A549 (cell line): ENCODE measurements at regions not wholly inside any gene's neighbourhood (a gene's known extent, or its start where the extent isn't known, plus 50 kb on each side); places are given as distances from the start of the nearest gene placed in this dataset.

Source experiments
- BHLHE40 ChIP-seq: IDR thresholded peaks from 2 replicates; pipeline ENCODE4 v1.6.1; 2012; ENCODE audit warnings: low read depth, low read length, inconsistent platforms
- CBX8 ChIP-seq: fragments of 200-600 bp; sonication (generic); IDR thresholded peaks from 2 replicates; pipeline ENCODE4 v1.6.1; 2016
- CEBPB ChIP-seq, 2 experiments: fragments of >200 bp in 1 of 2; sonication (Bioruptor Twin) in 1 of 2; formaldehyde crosslinking in 1 of 2; IDR thresholded peaks; 2 replicates each; pipeline ENCODE4 v1.6.1; 2012 to 2016
- CTCF ChIP-seq: fragments of >200 bp; sonication (Bioruptor Twin); formaldehyde crosslinking; IDR thresholded peaks from 3 replicates; pipeline ENCODE4 v1.5.1; 2016
- E2F6 ChIP-seq: IDR thresholded peaks from 2 replicates; pipeline ENCODE4 v1.6.1; 2012; ENCODE audit warnings: low read depth, borderline replicate concordance
- EHF ChIP-seq: fragments of 250-450 bp; sonication (Bioruptor Pico); IDR thresholded peaks from 2 replicates; pipeline ENCODE4 v1.5.0; 2020; ENCODE audit warnings: mild to moderate bottlenecking
- HOXA7 ChIP-seq: fragments of 250-450 bp; sonication (Bioruptor Pico); IDR thresholded peaks from 2 replicates; pipeline ENCODE4 v1.5.0; 2020; ENCODE audit warnings: mild to moderate bottlenecking, moderate library complexity
- MYC ChIP-seq: IDR thresholded peaks from 2 replicates; pipeline ENCODE4 v1.6.1; 2012; ENCODE audit warnings: mild to moderate bottlenecking, inconsistent platforms, low read length, improper control_type of control experiment, borderline replicate concordance
- POLR2A ChIP-seq: IDR thresholded peaks from 2 replicates; pipeline ENCODE4 v1.6.1; 2012; ENCODE audit warnings: mild to moderate bottlenecking, low read length
- RCOR1 ChIP-seq: fragments of 150-350 bp; IDR thresholded peaks from 2 replicates; pipeline ENCODE4 v1.6.1; 2014; ENCODE audit warnings: antibody characterized with exemption, low read length, low read depth
- REST ChIP-seq: fragments of 200-600 bp; sonication (generic); IDR thresholded peaks from 2 replicates; pipeline ENCODE4 v1.6.1; 2016; ENCODE audit warnings: antibody characterized with exemption, mild to moderate bottlenecking, moderate library complexity
- SMC3 ChIP-seq: fragments of >200 bp; sonication (Bioruptor Twin); formaldehyde crosslinking; IDR thresholded peaks from 3 replicates; pipeline ENCODE4 v1.6.1; 2018; ENCODE audit warnings: inconsistent platforms
- USF2 ChIP-seq: fragments of 450-650 bp; IDR thresholded peaks from 2 replicates; pipeline ENCODE4 v1.6.1; 2014; ENCODE audit warnings: antibody characterized with exemption
- ZNF302 ChIP-seq: fragments of 250-450 bp; sonication (Bioruptor Pico); IDR thresholded peaks from 2 replicates; pipeline ENCODE4 v1.9.0; 2021; ENCODE audit warnings: inconsistent platforms, mild to moderate bottlenecking, moderate library complexity

GRCh38 chr20:54704032-54704635, 228.7 kb downstream of the DOK5 start:
- TF ChIP-seq CEBPB (IDR thresholded peaks at IDR 0.05) = no peak
- no peak for TF ChIP-seq SMC3
- TF ChIP-seq EHF (CRISPR knock-in tag) = no peak
- no peak for TF ChIP-seq POLR2A
- TF ChIP-seq RCOR1 = no peak
- no peak for TF ChIP-seq CTCF
- no peak for TF ChIP-seq REST
- no peak for TF ChIP-seq BHLHE40
- no peak for TF ChIP-seq CBX8
- TF ChIP-seq HOXA7 (CRISPR knock-in tag) = no peak
- TF ChIP-seq MYC = no peak
- no peak for TF ChIP-seq USF2
- no peak for TF ChIP-seq E2F6
- TF ChIP-seq ZNF302 (CRISPR knock-in tag) = no peak
